ENCODE measurements at regions not wholly inside any gene's neighbourhood (a gene's known extent, or its start where the extent isn't known, plus 50 kb on each side); places are given as distances from the start of the nearest gene placed in this dataset.

- H2BK15ac ChIP-seq (ENCODE audit: low read depth, low read length): no peak overlapping the region
- no peaks in the 10 kb centered on the region for H3K4me1 ChIP-seq (ENCODE audit: insufficient read depth, low read length)
- no peaks in the 10 kb centered on the region for H3K79me2 ChIP-seq (ENCODE audit: insufficient read depth, low read length)
- H3K36me3 Mint-ChIP-seq (ENCODE audit: insufficient read depth in 1 of 3, low read depth in 3 of 3): no peaks in the 10 kb centered on the region
- no peak overlapping the region for H3K27ac ChIP-seq (ENCODE audit: insufficient read length, low read depth, low read length)
- WGBS (ENCODE audit: extremely low coverage, insufficient read length, low lambda C conversion rate): no CpG with 5 or more reads among the region's 1 CpG
- H3K23ac ChIP-seq (ENCODE audit: insufficient read length, low read depth, low read length): no peak overlapping the region
- no peaks in the 10 kb centered on the region for H3K4me1 Mint-ChIP-seq
- no peak overlapping the region for H3K18ac ChIP-seq (ENCODE audit: insufficient read length, low read depth, low read length)
- TF ChIP-seq CTCF (conservative IDR thresholded peaks at IDR 0.05): no peak
- no peaks in the 10 kb centered on the region for H3K9me3 Mint-ChIP-seq
- no peak overlapping the region for H3K14ac ChIP-seq (ENCODE audit: insufficient read depth, low read length)
- no peak overlapping the region for H3K4ac ChIP-seq (ENCODE audit: low read depth, low read length)
- H4K91ac ChIP-seq (ENCODE audit: insufficient read length, low read depth, low read length): no peak overlapping the region
- no peak overlapping the region for H2BK12ac ChIP-seq (ENCODE audit: insufficient read length, low read depth, low read length)
- H3K56ac ChIP-seq (ENCODE audit: insufficient read length, low read depth, low read length): no peak overlapping the region
- H2BK5ac ChIP-seq (ENCODE audit: insufficient read length, low read length): no peak overlapping the region
- no peak overlapping the region for H3K9ac ChIP-seq (ENCODE audit: extremely low read depth, insufficient read length, low read length)
- H3K27me3 Mint-ChIP-seq (ENCODE audit: low read depth): no peaks in the 10 kb centered on the region
- no peak overlapping the region for H4K8ac ChIP-seq (replicated peaks; ENCODE audit: insufficient read length, low read depth, low read length)
- no peaks in the 10 kb centered on the region for H3K27me3 ChIP-seq (ENCODE audit: insufficient read depth, low read length)
- DNase-seq: no peak
- H3K9me3 ChIP-seq (ENCODE audit: control insufficient read depth, low read depth, low read length): no peaks in the 10 kb centered on the region
- H4K5ac ChIP-seq (ENCODE audit: insufficient read length, low read depth, low read length): no peak overlapping the region
- H3K4me2 ChIP-seq (ENCODE audit: insufficient read depth, insufficient read length, low read length): no peak overlapping the region
- H3K79me1 ChIP-seq (ENCODE audit: insufficient read depth, low read depth, low read length, poor library complexity, severe bottlenecking): no peaks in the 10 kb centered on the region
- H2BK20ac ChIP-seq (ENCODE audit: low read depth, low read length, poor library complexity, severe bottlenecking): no peak overlapping the region
- H3K27ac Mint-ChIP-seq: no peak overlapping the region
- H2BK120ac ChIP-seq (ENCODE audit: low read depth, low read length, poor library complexity, severe bottlenecking): no peak overlapping the region
- H3K23me2 ChIP-seq (ENCODE audit: insufficient read length, low read depth, low read length, poor library complexity, severe bottlenecking): no peaks in the 10 kb centered on the region
- H2AFZ ChIP-seq (ENCODE audit: low read length): no peak overlapping the region
- no peak overlapping the region for H2AK5ac ChIP-seq (ENCODE audit: insufficient read length, low read length)
- H3K4me3 Mint-ChIP-seq: no peak overlapping the region
- H3T11ph ChIP-seq (ENCODE audit: low read length): no peak overlapping the region
- H4K20me1 ChIP-seq (ENCODE audit: control insufficient read depth, insufficient read depth, insufficient read length): no peaks in the 10 kb centered on the region
Measured at GRCh38 chr5:106397700-106398099, 1273.0 kb downstream of the EFNA5 start.
